Fibroblast of peridontal ligament (primary cell): ENCODE measurements at regions not wholly inside any gene's neighbourhood (a gene's known extent, or its start where the extent isn't known, plus 50 kb on each side); places are given as distances from the start of the nearest gene placed in this dataset.

Experiments
- DNase-seq: peaks from one replicate; pipeline ENCODE4 v3.0.0-alpha.2; 2010; ENCODE audit errors: extremely low read depth

- DNase-seq, result no peak
Observed at GRCh38 chr2:158049129-158049855, 52.4 kb upstream of the UPP2 start.

GRCh38 chr2:158048327-158048726 lies 53.3 kb upstream of the UPP2 start:
- DNase-seq, result no peak

GRCh38 chr2:158047156-158047611 lies 54.5 kb upstream of the UPP2 start:
- no peak for DNase-seq

- peak; percentile 14 for DNase-seq
Observed at GRCh38 chr2:158046121-158046880, 55.4 kb upstream of the UPP2 start.

GRCh38 chr2:158045362-158045761 lies 56.3 kb upstream of the UPP2 start:
- DNase-seq, result no peak

GRCh38 chr2:158043181-158043948 lies 58.3 kb upstream of the UPP2 start:
- no peak for DNase-seq

GRCh38 chr2:158042666-158043065 lies 59.0 kb upstream of the UPP2 start:
- no peak for DNase-seq

- no peak for DNase-seq
Observed at GRCh38 chr2:158042245-158042644, 59.4 kb upstream of the UPP2 start.

- peak; percentile 14 for DNase-seq
Observed at GRCh38 chr2:158041400-158041799, 60.3 kb upstream of the UPP2 start.

- no peak for DNase-seq
Observed at GRCh38 chr2:158038901-158039300, 62.8 kb upstream of the UPP2 start.

- DNase-seq, result peak; percentile 78
Observed at GRCh38 chr2:158034198-158034866, 67.3 kb upstream of the UPP2 start.

- peak; percentile 18 for DNase-seq
Observed at GRCh38 chr2:158031371-158031770, 70.3 kb upstream of the UPP2 start.

- peak; percentile 71 for DNase-seq
Observed at GRCh38 chr2:158025255-158025996, 76.2 kb upstream of the UPP2 start.

- DNase-seq, result peak; percentile 59
Observed at GRCh38 chr2:158024288-158024898, 77.3 kb upstream of the UPP2 start.

GRCh38 chr2:158022888-158023287 lies 78.8 kb upstream of the UPP2 start:
- DNase-seq, result no peak

- DNase-seq, result no peak
Observed at GRCh38 chr2:158021226-158021625, 80.5 kb upstream of the UPP2 start.

- no peak for DNase-seq
Observed at GRCh38 chr2:158015428-158016076, 86.1 kb upstream of the UPP2 start.

- DNase-seq, result no peak
Observed at GRCh38 chr2:158013891-158014290, 87.8 kb upstream of the UPP2 start.

GRCh38 chr2:158011055-158011771 lies 90.5 kb upstream of the UPP2 start:
- no peak for DNase-seq
